ENCODE measurements at regions not wholly inside any gene's neighbourhood (a gene's known extent, or its start where the extent isn't known, plus 50 kb on each side); places are given as distances from the start of the nearest gene placed in this dataset.
"Not testable (repeated sequence)": the region's sequence is repeated elsewhere in the genome, so short reads cannot be mapped to it uniquely, and the experiment has no call there.

DNA sequence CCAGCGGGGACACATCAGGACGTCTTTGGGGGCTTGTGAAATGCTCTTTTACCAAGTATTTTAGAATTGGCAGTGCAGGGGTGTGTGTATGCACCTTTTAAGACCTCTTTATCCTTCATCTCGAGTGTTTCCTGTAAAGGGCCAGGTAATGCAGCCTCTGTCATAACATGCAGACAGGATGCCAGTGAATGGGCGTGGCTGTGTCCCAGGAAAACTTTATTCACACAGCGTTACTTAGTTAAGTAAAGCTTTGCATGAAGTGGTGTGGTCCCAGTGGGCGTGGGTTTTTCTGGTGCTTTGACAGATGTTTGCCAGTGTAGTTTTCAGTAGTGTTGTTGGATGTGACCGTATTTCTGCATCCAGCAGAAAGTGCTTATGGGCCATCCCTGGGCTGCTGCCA lies 70.3 kb upstream of the FAN1 start:
- intact Hi-C loops (cut with micrococcal nuclease), result not testable (repeated sequence)

DNA sequence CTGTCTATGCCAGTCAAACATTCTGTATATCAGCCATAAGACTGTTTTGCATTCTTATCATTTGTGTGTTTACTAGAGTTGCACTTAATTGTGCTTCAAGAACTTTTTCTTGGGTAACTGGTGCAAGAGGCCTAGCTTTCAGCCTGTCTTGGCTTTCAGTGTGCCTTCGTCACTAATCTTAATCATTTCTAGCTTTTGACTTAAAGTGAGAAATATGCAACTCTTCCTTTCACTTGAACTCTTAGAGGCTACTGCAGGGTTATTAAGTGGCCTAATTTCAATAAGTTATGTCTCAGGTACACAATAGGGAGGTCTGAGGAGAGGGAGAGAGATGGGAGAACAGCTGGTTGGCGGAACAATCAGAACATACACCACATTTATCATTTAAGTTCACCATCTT lies 62.1 kb upstream of the FAN1 start:
- intact Hi-C loops (cut with micrococcal nuclease), result not testable (repeated sequence)

DNA sequence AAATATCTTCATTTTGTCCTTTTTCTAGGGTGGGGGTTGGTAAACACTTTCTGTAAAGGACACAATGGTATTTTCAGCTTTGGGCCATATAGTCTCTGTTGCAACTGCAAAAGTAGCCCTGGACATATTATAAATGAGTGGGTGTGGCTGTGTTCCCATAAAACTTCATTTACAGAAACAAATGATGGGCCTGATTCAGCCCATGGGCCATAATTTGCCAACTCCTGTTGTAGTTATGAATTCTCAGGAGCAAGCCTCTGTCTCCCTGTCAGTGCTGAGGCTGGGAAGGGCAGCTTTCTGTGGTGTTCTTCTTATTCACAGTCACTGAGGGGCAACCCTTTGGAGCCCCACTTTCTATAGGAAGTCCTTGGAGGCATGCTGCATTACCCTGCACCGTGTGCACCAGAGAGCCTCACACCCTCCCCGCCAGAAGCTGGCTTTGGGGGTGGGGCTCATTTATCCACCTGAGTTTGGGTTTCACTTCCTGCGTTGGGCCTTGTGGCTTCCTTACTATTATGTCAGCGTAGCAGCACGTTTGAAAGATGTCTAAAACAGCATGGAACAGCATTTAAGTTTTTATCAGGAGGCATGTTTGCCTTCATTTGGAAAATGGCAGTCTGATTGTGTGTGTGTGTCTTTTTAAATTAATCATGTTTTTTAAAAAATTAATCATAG lies 60.8 kb upstream of the FAN1 start:
- intact Hi-C loops (cut with micrococcal nuclease), result not testable (repeated sequence)

DNA sequence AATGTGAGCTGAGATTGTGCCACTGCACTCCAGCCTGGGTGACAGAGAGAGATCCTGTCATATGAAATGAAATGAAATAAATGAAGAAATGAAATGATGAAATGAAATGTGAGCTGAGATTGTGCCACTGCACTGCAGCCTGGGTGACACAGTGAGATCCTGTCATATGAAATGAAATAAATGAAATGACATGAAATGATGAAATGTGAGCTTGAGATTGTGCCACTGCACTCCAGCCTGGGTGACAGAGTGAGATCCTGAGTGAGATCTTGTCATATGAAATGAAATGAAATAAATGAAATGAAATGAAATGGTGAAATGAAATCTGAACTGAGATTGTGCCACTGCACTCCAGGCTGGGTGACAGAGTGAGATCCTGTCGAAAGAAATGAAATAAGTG lies 58.2 kb upstream of the FAN1 start:
- intact Hi-C loops (cut with micrococcal nuclease), result not testable (repeated sequence)
